Middle frontal gyrus (tissue), 1 donor: ENCODE measurements at regions not wholly inside any gene's neighbourhood (a gene's known extent, or its start where the extent isn't known, plus 50 kb on each side); places are given as distances from the start of the nearest gene placed in this dataset.

Experiments used
- DNase-seq: peaks from one replicate; pipeline ENCODE4 v3.0.0-alpha.2; 2015; ENCODE audit warnings: low spot score; ENCODE audit errors: extremely low spot score

DNA sequence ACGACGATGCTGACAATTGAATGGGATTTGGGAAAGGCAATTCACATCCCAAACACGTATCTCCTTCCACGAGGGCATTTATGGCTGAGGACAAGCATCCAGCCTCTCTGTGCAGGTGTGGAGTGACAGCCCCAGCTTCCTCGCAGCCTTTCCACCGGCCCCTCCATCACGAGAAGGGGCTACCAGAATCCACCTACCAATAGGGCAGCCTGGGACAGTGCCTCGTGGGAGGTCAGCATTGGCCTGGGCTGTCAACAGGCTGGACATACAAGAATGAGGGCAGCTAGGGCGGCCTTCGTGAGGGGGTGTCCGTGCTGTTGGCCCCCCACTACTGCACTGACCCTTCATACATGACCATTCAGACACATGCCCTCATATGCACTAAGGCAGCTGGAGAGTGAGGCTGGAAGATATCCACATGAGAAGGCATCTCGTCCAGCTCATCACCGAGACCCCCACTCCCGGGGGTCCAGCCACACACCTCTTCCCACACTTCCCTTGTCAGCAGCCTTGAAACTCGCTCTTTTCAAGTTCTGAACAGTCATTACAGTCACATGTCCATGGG lies 81.0 kb upstream of the ADRA2C start:
- DNase-seq, result no peak

DNA sequence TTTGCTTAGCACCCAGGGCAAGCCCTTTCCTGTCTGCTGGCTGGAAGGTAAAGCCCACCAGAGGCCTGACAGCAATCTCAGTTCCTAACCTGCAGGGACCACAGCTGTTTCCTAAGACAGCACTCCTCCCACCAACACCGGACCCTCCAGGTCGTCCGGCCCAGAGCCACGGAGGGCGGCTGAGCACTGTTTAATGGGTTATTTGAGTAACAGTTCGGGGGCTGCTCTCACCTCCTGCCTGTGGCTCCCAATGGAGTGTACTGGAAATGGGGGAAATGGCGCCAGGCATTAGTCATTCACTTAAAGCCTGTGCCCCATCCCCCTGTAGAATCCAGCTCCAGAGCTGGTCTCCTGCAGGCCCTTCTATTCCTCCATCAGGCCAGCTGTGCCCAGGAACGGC lies 81.6 kb upstream of the ADRA2C start:
- DNase-seq, result no peak

DNA sequence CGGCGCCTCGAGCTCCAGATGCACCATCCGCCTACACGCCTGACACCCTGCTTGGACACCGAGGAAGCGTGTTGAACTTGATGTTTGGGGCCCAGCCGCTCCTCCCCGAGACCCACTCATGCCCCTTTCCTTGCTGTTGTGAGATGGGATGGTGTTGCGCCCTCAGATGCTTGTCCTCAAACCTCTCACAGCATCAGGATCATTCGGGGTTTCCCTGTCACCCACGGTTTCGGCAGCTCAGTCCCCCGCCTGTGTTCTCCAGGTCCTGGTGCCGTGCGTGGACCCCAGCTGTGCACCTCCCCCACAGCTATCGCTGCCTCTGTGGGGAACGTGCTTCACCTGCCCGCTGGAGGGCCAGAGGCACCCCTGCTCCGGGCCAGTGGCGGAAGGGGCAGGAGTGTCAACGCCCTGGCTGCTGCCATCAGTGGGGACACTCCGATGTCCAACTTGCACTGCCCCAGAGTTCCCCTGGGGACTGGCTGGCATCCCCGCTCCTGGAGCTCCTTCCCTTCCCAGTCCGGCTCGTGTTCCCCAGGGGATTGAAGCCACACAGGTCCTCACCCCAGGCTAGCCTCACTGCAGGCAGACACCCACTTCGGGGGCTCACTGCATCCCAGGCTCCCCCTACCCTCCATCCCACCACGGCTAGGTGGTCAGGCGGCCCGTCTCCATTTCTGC lies 82.3 kb upstream of the ADRA2C start:
- DNase-seq, result no peak

DNA sequence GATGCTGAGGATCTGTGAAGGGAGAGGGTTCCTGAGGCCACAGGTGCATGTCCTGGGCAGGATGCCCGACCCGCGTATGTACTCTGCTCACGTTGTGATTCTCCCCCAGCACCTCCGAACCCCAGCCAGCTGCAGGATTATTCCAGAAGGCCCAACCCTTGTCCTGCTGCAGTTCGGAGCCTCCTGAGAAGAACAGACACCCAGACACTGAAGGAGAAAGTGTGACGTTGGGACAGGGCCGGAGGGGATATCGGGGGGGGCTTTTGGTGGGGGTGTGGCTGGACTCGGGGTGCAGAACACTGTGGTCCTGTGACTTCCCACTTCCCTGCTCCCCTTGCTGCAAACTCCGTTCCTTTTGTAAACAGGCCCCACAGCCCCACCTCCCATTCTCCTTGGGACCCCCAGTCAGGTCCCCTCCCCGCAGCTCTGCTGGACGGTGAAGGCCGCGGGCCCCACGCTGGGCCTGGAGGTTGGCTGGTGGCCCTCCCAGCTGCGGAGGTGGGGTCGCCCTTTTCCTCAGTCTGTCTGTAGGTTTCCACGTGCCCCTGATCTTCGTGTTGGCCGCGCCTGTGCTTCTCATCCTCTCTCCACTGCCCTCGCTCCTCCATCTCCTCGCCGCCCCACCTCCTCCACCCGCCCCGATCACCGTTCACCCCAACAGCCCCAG lies 83.0 kb upstream of the ADRA2C start:
- DNase-seq, result no peak

DNA sequence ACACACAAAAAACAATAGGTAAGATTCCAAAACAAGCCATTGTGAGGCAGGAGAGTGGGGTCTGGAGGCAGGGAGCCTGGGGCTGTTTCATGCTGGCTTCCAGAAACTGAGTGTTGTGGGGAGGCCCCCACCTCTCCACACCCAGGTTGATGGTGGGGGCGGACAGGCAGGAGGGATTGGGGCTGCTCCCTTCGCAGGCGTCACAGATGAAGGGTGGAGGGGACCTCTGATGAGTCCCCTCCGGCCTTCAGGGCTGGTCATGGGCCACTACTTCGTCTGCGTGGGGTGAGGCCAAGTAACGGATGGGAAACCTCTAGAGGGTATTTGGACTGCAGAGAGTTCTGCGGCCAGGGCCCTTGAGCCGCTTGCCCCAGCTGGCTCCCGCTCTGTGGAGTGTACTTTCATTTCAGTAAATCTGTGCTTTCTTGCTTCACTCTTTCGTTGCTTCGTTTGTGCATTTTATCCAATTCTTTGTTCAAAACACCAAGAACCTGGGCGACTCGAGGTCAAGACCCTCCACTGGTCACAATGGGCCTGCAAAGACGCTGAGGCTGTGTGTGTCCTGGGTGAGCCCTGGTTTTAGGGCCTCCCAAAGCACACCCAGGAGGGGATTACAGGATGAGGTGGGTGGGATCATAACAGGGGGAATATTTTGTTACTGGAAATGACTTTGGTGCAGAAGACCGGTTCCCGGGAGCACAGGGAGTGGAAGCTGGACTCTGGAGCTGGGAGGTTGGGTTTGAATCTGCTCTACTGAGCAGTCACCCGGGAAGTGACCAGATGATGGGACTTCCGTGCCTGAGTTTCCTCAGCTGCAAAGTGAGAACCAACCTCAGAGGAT lies 83.7 kb upstream of the ADRA2C start:
- DNase-seq, result no peak

DNA sequence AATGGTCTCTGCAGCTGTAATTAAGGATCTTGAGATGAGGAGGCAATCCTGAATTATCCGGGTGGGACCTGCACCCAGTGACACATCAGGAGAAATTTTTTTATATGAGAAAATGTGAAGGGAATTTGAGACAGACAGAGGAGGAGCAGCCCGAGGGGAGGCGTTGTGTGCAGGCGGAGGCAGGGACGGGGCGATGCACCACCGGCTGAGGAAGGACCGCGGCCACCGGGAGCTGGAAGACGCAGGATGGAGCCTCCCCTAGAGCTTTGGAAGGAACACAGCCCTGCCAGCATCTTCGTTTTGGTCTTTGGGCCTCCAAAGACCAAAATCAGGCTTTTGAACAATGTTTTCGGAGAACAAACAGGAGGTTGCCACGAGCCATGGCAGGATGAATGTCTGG lies 85.0 kb upstream of the ADRA2C start:
- no peak for DNase-seq

DNA sequence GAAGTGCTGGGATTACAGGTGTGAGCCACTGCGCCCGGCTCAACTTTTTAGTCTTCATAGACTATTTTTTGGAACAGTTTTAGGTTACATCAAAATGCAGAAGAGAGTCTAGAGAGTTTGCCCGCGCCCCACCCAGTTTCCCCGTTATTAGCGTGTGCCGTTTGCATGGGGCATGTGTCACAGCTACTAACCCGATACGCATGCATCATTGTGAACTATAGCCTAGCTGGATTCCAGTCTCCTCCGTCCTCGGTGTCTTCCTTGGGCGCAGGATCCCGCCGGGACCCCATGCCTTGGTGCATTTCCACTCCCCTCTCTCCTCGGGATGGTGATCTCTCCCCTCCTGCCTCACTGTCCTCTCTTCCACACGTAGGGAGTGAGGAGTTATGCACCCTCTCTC lies 85.5 kb upstream of the ADRA2C start:
- DNase-seq, result no peak

DNA sequence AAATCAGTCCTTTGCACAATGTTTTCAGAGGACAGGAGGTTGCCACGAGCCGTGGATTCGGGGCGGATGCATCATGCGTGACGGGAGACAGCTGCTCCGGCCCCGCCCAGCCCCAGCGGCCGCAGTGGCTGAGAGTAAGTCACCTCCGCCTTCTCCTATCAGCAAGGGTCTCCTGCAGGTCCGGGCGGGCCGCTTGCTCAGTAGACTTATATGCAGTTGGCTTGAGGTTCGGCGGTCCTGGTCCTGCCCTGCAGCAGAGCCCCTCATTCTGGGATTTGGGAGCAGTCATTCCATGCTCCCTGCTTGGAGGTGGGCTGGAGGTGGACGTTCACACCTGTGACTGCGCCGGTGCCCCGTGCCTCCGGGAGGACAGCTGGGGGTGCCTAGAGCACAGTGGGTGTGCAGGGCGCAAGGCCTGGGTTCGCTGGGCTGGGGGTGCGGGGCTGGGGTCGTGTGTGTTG lies 86.3 kb upstream of the ADRA2C start:
- DNase-seq, result no peak

DNA sequence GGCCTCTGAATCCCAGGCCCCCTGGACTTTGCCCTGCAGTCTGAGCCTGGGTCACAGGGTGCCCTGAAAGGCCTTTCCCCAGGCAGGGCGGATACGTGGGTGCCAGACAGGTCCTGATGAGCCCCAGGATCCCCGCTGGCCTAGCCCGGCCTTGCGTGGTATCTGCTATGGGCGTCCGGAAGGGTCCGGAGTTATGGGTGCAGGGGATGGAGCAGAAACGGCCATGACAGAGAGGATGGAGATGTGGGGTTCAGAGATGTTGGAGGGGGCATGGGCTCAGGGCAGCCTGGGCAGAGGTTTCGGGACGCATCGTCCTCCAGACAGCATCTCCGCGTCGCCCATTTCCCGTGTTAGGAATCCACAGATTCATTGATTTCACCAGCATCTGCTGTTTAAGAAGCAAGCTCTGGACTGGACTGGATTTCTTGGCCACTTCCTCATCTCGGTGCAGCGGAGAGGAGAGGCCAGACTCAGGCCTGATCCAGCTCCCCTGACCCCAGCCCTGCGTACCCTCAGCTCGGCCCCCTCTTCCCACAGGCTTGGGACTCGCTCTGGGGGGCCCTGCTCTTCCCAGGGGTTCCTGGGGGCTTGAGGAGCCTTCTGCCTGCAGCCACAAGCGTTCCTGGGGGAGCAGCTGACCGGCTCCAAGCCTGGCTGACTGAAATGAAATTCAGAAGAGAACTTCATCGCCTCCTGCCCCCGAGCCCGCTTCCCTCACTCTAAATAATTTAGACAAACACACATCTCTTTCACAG lies 86.9 kb upstream of the ADRA2C start:
- DNase-seq, result no peak

DNA sequence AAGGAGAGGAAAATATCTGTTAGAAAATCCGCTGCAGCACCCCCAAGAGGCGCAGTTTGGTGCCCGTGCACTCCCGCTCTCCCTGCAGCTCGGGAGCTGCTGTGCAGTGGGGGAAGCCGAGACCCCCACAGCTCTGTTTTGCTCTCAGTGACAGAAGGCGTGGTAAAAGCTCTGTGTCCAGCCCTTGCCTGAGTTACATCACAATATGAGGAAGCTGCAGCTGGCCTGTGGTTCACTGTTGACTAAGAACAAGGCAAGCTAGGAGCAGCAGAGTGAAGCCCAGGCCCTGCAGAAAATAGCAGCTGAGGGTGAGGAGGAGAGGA lies 88.5 kb upstream of the ADRA2C start:
- DNase-seq, result no peak

DNA sequence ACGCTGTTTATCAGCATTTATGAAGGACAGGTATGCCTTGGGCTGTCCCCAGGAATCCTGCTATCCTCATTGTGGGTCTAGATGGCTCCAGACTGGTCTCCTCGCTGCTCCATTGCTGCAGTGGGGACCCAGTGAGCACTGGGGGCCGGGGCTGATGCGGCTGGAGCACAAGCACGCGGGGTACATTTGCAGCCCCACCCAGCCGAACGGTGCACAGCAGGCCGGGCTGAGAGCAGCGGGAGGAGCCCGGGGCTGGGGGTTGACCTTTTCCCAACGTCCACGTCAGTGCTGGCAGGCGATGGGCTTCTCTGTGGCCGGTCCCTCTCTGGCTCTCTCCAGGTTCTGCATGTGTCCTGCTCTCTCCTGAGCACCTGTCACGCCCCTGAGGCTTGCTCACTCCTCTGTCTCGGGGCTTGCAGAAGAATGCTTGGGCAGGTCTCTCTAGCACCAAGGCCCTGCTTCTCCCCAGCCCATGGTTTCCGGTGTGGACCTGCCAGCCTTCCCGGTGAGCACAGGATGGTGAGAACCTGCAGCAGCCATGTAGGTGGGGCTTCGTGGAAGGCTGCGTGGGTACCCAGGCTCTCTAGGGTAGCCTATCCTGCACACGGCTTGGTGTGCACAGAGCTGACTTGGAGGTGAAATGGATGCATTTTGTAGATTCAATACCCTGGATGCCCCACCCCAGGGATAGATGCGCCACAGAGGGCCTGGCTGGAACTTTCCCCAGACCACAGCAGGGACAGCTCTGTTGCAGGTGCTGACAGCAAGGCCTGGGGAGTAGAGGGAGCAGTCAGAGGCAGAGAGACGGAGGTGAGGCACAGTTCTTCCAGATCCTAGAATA lies 89.1 kb upstream of the ADRA2C start:
- DNase-seq, result no peak

DNA sequence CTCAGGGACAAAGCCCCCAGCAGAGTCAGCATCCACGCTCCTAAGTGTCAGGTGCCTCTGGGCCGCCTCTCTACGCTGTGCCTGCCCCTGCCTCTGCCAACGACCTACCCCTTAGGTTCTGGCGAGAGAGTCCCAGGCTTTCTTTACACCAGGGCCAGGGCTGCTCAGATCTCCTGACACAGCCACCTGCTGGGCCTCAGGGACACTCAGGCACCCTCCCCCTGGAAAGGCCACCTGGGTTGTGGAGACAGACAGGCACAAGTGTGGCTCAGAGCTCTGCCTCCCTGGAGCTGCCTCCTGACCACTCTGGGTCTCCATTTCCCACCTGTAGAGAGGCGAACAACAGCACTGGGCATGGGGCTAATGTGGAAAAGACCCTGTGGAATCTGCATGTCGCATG lies 90.0 kb upstream of the ADRA2C start:
- no peak for DNase-seq

DNA sequence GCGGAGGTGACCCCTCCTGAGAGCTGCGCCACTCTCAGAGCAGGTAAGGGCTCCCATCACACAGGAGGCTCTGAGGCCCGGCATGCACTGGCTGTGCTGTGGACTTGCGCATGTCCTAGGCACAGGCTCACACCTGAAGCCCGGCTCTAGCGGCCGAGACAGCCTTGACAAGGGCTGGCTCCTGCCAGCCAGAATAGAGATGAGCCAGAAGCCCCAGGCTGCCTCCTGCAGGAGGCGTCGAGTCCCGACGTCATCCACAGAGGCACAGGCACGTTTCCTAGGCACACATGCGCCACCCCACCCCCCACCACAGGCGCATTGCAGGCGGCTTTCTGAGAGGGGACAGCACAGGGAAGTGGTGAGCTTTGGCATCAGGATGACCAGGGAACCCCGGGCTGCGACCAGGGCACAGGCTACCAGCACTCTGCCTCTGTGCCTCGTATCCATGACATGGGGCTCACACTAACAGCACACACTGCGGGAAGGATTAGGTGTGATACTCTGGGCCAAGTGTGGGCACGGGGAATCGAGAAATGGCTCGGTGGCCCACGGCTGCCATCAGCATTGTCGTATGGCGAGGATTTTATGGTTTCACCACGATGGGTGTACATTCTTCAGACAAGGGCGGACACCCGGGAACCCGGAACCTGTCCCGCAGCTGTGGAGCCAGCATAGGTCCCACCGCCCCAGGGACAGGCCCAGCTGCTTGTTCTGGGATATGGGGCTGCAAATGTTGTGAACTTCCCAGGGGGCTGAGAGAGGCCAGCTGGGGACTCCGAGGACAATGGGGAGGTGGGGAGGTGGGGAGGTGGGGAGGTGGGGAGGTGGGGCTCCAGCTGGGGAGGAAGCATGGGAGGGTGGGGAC lies 90.7 kb upstream of the ADRA2C start:
- DNase-seq, result no peak

DNA sequence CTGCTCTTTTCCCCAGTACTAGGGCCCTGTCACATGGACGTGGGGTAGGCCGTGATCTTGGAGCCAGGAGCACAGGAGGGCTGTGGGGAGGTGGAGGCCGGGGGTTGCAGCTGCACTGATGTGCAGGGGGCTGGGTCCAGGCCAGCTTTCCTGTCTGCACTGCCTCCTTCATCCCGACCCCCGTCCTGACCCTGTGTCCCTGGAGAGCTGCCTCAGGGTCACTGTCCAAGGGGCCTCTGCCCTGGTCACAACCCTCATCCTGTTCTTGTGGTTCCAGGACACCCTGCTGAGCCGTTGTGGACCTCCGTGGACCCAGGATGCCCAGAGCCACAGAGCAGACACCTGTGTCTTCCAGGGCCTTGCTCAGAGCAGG lies 91.7 kb upstream of the ADRA2C start:
- no peak for DNase-seq

DNA sequence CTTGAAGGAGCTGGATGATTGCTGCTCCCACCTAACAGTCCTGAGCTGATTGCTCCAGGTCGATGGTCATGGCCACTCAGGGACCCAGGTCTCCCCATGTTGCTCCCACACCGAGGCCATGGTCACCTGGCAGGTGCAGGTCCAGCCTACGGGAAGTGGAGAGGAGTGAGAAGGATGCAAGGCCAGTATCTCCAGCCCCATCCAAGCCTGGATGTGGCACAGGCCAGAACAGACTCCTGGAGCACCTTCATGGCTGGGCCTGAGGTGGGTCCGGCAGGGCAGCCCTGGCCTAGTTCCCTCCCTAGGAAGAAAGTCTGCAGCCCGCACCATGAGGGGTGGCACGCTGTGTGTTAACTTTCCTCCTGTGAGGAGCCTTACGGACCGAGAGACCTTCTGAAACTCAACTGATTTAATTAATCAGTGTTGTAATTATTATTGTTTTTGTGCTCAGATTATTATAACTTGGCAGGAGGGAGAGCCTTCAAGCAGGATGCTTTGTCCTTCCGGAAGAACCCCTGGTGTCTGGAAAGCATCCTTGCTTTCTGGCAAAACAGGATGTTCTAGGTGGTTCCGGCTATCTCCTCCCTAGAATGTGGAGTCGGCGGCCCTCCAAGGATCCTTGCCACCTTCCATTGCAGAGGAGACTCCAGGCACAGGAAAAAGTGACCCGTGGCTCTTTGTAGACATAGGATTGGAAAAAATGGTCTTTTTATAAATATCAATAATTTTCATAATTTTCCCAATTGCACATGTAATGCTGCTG lies 92.3 kb upstream of the ADRA2C start:
- no peak for DNase-seq

DNA sequence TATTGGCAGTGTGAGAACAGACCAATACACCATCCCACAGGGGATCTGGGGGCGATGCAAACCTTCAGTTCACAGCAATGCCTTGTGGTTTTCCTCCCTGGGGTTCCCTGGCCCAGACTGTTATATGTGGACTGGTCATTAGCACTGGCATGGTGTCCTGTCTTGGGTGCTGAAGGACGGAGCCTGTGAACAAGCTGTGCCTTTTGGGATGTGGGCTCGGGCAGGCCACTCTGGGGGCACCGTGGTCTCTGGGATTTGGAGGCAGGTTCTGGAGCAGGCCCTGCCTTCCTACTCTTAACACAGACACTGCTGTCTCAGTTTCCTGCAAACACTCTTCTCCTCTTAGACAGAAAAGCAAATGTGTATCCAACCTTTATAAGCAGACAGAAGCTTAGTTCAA lies 93.0 kb upstream of the ADRA2C start:
- DNase-seq, result no peak

DNA sequence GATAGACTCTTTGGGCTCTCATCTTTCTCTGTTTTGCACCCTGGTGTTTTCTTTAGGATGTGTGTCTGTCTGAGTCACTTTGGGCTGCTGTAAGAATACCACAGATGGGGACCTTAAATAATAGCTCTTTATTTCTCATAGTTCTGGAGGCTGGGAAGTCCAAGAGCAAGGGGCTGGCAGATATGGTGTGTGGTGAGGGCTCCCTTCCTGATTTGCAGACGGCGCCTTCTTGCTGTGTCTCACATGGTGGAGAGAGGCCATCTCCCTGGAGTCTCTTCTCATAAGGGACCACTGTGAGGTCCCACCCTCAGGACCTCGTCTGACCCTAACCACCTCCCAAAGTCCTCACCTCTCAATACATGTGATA lies 93.7 kb upstream of the ADRA2C start:
- no peak for DNase-seq

DNA sequence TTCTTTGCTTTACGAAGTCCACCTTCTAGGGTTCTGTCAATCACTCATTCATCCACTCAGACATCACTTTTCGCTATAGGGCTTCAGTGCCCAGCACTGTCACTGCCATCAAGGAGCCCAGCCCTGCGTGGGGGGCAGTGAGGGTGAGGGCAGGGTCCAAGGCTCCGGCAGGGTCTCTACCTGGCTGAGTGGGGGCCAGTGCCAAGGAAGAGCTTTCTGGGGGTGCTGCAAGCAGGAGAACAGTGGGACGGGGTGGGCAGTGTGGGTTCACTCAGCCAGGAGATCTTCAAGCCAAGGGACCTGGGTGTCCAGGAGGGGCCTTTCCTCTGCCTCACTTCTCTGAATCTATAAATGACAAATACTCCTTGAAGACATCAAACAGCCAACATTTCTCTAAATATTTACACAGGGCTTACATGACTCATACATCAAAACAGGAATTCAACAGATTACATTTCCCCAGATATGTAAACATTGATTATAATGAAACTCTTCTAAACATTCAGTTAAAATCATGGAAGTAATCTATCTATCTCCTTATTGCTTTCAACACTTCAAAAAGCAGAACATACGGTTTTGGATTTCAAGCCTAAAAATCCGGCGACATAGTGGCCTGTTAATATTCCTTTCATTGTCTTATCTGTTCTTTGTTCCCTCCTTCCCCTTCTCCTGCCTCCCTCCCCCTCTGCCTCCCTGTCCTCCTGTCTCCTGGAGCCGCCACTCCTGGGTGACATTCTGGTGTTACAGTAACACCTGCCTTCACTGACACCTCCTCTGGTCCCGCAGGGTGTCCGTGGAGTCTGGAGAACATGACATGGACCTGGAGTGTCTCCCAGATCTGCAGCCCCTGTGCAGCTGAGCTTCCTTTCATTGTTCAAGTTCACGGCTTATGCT lies 94.4 kb upstream of the ADRA2C start:
- DNase-seq, result no peak
